HT1080 (cell line): ENCODE measurements at regions not wholly inside any gene's neighbourhood (a gene's known extent, or its start where the extent isn't known, plus 50 kb on each side); places are given as distances from the start of the nearest gene placed in this dataset.
"Not testable (repeated sequence)": the region's sequence is repeated elsewhere in the genome, so short reads cannot be mapped to it uniquely, and the experiment has no call there.

Experiments
- DNase-seq: peaks from one replicate; pipeline ENCODE4 v3.0.0-alpha.2; 2015; ENCODE audit warnings: low read depth

DNA sequence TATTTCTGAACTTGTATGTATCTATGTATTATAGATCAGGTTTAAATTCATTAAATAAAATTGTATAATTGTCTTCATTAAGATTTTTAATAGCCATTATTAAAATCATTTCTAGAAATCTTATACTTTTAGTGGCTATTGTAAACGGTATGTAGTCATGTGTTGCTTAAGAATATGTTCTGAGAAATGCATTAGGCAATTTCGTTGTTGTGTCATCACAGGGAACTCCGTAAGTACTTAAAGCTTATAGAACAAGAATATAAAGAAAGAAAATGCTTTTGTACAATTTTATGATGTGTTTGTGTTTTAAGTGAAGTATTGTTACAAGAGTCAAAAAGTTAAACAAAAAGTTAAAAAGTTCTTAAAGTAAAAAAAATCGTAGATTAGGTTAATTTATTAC lies 765.8 kb downstream of the METTL4 start:
- no peak for DNase-seq

DNA sequence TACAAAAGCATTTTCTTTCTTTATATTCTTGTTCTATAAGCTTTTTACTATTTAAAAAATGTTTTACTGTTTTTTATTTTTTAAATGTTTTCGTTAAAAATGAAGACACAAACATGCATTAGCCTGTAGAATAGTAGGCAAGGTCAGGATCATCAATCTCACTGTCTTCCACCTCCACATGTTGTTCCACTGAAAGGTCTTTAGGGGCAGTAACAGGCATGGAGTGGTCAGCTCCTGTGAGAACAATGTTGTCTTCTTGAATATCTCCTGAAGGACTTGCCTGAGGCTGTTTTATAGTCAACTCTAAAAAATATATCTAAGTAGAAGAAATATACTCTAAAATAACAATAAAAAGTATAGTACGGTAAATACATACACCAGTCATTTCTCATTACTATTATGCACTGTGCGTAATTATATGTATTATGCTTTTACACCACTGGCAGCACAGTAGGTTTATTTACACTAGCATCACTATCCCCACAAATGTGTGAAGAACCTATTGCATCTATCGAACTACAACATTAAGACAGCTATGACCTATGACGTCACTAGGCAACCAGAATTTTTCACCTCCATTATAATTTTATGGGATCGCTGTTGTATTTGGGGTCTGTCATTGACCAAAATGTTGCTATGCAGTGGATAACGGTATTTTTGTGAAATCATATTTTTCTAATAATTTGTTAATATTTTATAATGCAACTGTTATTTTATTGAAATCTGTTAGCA lies 764.3 kb downstream of the METTL4 start:
- no peak for DNase-seq

DNA sequence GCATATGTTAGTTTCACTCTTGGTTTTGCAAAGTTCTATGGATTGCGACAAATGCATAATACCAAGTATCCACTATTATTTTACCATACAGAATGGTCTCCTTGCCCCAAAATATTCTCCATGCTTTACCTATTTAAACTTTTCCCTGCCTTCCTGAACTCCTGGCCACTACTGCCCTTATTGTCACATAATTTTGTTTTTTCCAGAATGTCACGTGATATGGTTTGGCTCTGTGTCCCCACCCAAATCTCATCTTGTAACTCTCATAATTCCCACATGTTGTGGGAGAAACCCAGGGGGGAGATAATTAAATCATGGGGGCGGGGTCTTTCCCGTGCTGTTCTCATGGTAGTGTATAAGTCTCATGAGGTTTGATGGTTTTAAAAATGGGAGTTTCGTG lies 760.0 kb downstream of the METTL4 start:
- DNase-seq, result no peak

DNA sequence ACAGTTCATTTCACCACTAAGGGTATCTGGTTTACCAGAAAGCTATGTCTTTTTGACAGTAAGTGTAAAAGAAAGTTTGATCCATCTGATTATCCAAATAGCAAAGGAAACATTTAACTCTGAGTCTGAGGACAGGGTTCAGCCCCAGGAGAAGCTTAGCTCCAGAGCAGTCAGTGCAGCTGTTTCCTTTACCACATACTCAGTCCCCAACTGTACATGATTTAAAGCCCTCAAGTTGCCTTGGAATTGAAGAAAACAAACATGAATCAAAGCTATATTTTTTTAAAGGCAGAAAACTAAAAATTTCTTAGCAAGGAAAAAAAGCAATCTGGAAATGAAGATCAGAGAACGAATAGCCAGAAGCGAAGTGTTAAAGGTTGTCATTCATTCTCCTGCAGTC lies 746.0 kb downstream of the METTL4 start:
- DNase-seq, result no peak

DNA sequence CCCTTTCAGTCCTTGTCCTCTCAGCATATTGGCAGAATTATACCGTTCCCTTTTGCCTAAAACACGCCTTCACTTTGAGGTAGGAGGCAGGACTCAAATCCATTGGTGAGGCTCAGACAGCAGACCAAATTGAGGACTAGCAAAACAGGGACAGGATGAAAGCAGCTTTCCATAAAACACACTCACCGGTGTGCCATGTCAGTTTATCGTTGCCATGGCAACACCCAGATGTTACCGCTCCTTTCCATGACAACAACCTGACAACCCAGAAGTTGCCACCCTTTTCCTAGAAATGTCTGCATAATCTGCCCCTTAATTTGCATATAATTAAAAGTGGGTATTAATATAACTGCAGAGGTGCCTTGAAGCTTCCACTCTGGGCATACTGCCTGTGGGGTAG lies 730.4 kb downstream of the METTL4 start:
- DNase-seq, result no peak

DNA sequence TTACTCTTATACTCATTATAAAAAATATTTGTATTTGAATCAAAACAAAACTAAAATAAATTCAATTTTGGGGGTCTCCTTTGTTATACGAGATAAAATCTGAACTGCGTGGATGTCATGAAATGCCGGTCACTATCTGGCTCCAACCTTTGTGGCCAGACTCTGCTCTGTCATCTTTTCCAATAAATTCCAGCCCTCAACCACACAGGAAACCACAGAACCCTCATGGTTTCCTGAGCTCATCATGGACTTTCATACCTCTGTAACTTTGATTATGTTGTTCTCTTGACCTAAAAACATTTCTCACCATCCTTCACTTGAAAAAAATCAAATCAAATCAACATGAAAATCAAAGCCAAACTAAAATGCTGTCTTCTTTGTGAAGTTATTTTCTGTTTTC lies 724.7 kb downstream of the METTL4 start:
- peak; percentile 59 for DNase-seq

DNA sequence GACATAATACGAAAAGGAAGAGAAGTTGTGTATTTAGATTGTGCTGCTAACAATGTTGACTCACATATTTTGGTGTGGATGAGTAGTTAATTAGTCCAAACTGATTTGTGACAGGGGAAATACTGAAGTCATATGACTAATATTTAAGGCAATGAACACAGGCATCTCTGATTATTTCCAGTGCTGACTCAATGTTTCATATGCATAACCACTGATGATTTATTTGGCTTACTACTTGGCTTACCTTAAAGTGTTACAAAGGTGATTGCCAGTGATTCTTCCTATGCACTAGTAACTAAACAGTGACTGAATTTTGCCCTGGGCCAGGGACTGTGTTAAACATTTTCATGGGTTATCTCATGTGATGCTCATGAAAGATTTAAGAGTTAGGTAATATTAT lies 722.6 kb downstream of the METTL4 start:
- no peak for DNase-seq

DNA sequence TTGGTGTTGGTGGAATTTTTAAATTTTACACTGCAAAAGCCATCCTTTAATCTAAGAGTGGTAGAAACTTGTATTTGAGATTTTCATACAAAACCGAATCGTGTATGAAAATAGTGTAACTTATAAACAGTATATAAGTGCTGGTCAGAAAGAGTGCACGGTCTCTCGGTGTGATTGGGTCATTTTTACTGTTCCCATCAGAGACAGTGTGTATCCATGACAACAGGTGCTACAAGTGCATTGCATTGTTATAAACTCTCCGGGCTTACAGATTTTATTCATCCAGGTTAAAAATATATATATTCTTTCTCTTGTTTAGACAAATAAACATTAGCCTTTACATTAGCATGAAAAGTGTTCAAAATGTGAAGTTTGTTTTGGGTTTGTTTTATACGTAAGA lies 721.9 kb downstream of the METTL4 start:
- DNase-seq, result no peak

DNA sequence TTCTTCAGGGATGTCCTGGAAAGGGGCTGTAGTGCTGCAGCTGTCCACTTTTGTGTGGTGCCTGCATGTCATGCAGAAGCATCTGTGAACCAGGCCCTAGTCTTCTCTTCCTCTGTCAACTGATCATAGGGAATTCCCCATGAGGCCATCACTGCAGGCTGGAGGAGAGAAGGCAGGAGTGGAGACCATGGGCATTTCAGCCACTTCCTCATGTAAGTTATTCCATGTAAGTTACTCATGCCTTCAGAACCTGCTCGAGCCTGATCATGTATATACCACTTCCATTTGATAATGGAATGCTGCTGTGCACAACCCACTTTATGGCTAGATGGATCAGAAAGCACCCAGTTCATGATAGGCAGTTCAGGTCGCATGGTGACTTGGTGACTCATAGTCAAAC lies 714.0 kb downstream of the METTL4 start:
- not testable (repeated sequence) for DNase-seq

DNA sequence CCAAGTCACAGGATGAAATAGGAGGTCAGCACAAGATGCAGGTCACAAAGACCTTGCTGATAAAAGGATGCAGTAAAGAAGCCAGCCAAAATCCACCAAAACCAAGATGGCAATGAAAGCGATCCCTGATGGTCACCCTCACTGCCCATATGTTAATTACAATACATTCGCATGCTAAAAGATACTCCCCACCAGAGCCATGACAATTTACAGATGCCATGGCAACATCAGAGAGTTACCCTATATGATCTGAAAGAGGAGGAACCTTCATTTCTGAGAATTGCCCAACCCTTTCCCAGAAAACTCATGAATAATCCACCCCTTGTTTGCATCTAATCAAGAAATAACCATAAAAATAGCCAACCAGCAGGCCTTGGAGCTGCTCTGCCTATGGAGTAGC lies 709.8 kb downstream of the METTL4 start:
- no peak for DNase-seq

DNA sequence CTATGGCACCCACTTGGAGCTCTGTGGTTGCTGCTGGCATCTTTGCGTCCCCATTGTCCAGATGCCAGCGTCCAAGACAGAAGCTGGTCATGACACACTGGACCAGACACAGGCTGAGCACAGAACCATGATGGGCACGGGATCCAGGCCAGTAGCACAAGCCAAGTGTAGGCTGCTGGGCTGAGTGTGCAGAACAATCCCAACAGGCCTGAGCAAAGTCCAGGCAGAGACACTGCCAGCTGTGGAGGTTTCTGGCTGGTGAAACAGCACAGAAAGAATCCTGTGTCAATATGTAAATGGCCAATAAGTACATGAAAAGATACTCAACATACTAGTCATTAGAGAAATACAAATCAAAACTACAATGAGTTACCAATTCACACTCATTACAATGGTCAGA lies 705.4 kb downstream of the METTL4 start:
- DNase-seq, result no peak

DNA sequence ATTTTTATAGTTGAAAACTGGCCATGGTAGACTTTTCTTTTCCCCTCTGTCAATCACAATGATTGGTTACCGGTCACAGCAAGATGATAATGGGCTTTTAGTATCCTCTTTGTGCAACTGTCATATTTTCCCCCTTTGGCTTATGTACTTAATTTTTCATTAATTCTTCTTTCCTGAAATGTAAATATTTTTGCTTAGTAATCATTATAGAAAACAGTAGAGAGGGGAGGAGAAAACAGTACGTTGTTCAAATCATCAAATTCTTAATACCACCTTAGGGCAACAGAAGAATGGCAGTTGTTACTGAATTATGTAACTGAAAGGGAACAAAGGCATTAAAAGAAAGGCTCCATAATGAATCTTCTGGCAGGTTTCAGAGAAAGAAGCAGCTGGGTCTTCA lies 699.0 kb downstream of the METTL4 start:
- DNase-seq, result no peak

DNA sequence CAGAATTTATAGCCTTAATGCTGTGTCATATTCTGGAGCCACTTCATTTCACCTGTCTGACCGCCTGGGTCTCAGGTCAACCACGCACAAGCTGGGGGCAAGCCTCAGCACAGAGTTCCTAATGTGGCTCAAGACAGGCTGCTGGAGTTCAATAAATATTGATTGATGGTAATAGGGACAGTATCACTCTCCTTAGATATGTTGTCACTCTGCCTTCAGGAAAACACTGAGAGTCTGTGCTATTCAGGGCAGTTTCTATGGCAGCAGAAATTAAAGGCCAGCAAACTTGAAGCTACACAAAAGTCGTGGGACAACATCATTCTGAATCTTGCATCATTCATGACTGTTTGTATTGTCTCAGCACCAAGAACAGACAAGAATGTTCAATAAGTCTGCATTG lies 696.1 kb downstream of the METTL4 start:
- no peak for DNase-seq

DNA sequence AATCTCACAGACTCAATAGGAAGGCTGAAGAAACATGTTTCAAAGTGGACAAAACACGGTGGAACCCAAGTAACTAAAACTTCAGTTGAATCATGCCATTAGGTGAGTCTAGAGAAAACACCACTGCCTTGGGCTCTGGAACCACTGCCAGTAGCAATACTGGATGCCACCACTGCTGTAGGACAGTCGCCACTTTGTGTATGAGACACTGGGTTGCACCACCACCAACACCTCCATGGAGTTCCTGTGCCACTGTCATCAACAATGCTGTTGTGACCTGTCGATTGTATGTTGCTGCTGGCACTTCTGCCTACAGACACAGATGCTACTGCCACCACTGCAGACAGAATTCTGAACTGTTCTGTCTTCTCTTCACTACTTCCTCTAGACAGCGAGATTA lies 686.7 kb downstream of the METTL4 start:
- no peak for DNase-seq

DNA sequence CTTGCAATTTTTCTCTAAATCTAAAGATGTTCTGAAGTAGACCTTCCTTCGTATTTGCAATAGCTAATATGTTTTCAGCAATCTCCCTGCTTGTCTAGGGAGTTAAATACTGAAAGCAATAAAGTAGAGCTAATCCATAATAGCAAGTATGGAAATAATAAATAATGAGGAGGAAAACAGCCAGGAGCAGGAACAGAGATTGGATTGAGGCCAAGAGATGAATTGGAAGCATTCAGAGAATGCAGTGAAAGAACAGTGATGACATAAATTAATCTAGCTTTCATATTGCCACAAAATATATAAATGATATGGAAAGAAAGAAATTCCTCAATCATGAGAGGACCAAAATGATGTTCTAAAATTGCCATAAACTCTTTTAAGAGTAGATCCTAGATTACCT lies 679.7 kb downstream of the METTL4 start:
- DNase-seq, result no peak

DNA sequence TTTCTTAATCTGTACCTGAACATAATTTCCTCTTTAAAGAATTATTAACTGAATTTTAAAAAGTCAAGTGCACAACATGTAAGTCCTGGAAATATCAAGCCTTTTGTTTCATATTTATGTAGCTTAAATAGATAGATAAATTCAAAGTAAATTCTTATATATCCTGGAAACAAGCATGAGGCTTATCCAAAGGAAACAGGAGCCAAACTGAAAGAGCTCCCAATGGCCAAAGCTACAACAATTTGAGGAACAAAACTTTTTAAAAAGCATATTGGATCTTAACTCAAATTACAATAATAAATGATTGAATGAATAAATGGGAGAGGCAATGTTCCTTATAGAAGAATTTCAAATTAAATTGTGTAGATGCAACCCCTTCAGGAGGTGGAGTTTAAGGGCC lies 679.1 kb downstream of the METTL4 start:
- DNase-seq, result no peak

DNA sequence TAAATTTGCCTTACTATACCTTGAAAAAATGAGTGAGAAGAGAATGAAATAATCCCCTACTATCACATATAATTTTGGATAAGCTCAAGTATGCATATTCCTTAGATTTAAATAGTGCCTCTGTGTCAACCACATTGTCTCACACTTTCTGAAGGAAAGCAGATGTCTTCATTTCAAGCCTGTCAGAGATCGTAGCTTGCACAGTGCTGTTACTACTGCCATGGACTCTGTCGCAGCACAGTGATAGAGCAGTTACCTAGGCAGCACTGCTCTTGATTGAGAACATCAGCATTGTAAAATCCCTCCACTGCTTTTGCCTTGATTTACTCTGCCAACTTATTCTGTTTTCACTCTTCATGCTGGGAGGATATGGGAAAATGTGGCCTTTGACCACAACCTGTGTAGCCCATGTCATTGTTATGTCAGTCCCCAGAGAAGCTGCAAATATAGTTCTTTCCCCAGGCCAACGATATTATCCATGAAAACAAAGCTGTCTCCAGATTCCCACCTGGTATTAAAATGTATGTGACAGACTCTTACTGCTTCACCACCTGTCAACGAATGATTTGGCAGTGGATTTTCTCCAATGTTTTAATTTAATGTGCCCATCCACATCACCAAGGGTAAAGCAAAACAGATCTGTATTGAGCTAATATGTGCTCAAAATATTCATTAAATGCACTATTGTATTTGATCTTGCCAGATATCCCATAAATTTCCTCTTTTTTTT lies 675.7 kb downstream of the METTL4 start:
- no peak for DNase-seq

DNA sequence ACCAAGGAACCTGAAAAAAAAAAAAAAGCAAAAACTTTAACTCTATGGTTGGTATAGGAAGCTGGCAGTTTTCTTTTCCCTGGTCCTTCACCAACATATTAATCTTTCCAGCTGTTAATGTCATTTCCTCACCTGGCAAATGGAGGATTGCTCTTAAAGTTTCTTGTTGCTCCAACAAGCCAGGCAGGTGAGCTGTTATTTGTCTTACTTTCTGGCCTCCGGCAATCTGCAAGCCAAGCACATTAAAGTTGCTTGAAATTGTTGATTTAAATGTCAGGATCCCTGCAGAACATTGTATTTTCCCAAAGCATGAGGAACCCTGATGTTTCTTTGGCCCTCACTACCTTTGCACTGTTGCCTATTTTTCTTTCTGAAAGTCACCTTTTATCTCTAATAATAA lies 664.9 kb downstream of the METTL4 start:
- DNase-seq, result no peak

DNA sequence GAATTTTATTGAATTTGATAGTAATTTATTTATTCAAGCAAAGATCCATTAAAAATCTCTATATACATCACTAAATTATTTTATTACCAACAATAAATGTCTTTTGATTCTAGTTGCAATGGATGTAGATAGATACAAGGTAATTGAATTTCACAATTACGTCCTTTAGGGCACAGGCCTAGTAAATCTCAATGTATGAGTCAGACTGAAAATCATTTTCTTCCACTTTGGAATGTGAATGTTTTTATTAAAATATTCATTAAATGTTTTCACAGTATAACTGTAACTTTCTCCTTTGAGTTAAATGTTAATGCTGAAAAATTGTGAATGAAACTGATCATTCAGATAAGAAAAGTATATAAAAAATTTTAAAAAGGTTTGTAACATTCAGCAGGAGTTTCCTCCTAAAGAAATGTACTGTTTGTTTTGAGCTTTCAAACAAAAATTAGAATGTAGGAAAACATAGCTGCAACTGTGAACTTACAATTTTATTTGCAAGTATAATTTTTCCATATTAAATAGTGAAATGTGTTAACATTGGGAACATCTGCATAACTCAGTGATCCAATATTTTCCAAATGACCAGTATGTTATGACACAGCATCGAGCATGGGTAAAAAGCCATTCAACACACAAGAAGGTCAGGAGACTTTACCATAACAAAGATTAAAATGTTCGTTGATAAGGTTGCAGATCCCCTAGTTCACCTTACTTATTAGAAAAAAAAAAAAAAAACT lies 663.7 kb downstream of the METTL4 start:
- no peak for DNase-seq

DNA sequence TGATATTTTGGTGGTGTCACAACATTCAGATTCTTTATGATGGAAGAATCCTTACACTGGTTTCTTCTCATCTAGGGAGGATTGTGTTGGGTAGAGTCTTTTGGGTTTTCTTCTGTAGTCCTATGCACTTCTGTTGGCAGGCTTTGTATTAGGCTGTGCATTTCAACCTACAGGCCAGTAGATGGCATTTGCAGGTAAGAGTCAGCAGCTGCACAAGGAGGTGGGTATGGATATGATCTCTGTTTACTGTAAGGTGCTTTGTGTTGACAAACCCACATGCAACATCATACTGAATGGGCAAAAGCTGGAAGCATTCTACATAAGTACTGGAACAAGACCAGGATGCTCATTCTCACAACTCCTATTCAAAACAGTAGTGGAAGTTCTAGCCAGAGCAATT lies 656.8 kb downstream of the METTL4 start:
- peak; percentile 25 for DNase-seq

DNA sequence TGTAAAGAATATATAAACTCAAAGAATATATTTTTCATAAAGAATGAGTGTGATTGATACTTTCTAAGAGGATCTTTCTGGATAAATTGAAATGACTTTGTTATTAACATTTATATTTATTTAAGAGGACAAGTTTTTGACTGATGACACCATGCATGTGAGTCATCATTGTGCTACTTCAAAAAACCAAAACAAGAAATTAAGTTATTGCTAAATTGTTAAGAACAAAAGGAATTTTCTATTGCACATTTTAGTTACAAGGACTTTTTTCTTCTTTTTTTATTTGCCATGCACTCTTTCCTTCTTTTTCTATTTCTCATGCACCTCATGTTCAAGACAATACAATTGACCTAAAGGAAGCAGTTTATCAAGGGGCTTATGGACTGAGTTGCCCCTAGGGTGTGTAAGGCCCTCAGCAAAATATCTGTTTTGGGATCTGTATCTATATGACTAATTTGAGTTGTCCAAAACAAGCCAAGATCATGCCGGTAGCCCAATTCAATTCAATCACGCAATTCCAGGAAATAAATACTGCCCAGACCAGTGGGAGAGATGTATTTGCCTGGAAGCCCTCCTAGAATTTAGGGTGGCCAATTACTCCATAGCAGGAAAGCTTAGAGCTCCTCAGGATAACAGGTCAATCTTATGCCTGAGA lies 654.3 kb downstream of the METTL4 start:
- DNase-seq, result no peak

DNA sequence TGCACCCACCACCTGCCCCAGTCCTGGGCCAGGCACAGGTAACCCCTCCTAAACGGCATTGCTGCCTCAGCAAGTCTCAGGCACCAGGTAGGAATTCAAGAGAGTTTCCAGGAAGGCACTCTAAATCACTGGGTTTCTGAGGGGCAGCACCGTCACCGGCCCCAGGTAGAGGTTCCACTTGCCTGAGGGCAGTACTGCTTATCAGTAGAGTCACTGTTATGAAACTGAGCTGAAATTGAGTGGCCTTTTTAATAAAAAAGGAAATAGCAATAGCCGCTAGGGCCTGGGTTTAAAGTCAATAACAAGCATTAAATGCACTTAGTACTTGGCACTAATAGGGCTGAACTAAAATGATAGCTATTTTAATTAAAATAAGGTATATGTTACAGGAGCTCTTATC lies 653.7 kb downstream of the METTL4 start:
- no peak for DNase-seq
